ENCODE measurements at regions not wholly inside any gene's neighbourhood (a gene's known extent, or its start where the extent isn't known, plus 50 kb on each side); places are given as distances from the start of the nearest gene placed in this dataset.

DNA sequence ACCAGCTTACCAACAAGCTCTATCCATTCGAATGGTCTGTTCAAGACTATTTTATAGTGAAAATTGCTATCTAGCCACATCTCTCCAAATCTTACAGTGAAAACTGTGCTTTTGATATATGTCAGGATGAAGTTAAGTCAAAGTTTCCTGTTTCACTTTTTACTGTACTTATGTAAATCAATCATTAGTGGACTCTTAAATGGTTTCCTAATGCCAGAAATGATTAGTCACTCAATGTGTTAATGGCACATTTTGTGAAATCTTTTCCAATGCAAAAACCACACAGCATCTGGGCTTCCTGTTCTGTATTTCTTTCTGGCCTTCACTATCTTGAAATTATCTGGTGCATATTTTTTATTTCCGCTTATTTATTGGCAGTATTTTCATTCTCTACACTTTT lies 87.3 kb upstream of the STEAP1B start:
- DNase-seq (ENCODE audit: low read depth in 2 of 2): no peak

- no peak for DNase-seq (ENCODE audit: low read depth in 2 of 2)
These were observed 86.8 kb upstream of the STEAP1B start for GRCh38 chr7:22586786-22587140.

DNA sequence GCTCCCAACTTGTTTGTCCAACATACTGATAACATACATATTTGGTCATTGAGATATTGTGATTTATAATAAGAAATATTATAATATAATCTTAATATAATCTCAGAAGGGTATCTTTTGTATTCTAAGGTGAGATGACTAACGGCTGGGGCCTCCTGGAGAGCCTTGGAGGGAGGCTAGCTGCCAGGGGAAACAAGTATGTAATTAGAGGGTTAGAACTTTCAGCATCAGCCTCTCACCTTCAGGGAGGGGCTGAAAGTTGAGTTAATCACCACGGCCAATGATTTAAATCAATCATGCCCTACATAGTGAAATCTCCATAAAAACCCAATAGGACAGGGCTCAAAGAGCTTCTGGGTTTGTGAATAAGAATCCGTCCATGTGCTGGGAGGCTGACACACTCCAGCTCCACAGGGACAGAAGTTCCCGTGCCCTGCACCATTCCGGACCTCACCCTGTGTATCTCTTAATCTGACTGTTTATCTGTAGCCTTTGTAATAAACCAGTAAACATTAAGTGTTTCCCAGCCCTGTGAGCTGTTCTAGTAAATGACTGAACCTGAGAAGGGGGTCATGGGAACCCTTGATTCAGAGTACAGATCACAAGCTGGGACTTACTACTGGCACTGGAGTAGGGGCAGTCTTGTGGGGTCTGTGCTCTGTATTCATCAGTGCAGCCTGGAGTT lies 86.3 kb upstream of the STEAP1B start:
- no peak for DNase-seq (ENCODE audit: low read depth in 2 of 2)

- DNase-seq (ENCODE audit: low read depth in 2 of 2): no peak
These were observed 84.2 kb upstream of the STEAP1B start for GRCh38 chr7:22584179-22584578.

DNA sequence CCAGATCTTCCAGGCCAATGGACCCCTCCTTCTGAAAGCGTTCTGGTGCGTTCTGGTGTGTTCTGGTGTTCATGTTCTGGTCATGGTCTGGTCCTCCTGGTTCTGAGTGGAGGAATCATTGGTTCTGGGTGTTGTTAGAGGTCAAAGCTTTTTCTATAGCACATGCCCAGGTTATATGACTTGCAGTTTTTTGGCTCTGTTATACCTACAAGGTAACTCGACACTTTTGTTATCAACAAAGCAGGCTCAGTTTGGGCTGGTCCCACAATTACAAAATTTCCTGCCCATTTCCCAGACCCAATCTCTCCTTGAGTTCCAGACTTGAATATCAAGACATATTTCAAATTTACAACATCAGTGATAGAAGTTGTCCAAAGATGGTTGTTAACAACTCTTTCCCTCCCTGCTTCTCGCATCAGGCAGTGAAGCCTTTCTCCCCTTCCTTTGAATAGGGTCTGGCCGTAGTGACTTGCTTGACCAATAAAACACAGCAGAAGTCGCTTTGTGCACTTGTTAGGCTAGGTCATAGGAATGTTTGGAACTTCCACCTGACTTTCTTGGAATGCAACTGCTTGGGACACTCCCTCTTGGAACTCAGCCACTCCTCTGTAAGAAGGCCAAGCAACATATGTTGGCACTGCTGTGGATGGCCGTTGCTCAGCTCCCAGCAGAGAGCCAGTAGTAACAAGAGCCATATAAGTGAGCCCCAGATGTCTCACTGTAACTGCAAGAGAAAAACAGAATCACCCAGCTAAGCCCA lies 83.1 kb upstream of the STEAP1B start:
- DNase-seq (ENCODE audit: low read depth in 2 of 2): no peak

DNA sequence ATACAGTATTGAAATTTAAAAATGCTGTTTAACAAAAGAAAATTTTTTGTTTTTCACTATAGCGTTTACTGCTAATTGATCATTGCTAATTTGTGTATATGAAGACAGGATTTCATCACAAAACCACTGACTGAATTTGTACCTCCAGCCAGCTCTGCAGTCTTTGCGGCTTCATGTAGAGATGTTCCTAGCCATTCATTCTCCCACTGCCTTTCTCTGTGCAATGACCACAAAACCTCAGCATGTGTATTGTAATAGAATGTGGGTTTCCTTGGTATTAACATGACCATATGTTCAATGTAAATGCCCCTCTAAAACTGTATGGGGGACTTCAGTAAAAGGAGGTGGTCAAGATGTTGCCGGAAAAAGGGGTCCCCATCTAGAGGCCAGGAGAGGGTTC lies 81.1 kb upstream of the STEAP1B start:
- DNase-seq (ENCODE audit: low read depth in 2 of 2): no peak

DNA sequence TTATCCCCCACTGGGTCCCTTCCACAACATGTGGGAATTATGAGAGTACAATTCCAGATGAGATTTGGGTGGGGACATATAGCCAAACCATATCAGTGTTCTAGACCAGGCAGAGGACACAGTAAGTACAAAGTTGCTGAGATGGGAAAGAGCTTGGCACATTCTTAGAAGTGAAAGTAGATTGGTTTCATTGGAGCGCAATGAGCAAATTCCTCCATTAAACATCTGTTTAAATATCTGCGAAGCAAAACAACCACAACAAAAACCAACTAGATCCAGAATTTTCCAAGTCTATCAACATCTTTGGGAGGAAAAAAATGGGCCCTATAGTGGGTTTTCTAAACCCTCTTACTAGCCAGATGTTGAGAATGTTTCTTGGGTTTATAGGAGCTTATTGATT lies 80.0 kb upstream of the STEAP1B start:
- DNase-seq (ENCODE audit: low read depth in 2 of 2): no peak

DNA sequence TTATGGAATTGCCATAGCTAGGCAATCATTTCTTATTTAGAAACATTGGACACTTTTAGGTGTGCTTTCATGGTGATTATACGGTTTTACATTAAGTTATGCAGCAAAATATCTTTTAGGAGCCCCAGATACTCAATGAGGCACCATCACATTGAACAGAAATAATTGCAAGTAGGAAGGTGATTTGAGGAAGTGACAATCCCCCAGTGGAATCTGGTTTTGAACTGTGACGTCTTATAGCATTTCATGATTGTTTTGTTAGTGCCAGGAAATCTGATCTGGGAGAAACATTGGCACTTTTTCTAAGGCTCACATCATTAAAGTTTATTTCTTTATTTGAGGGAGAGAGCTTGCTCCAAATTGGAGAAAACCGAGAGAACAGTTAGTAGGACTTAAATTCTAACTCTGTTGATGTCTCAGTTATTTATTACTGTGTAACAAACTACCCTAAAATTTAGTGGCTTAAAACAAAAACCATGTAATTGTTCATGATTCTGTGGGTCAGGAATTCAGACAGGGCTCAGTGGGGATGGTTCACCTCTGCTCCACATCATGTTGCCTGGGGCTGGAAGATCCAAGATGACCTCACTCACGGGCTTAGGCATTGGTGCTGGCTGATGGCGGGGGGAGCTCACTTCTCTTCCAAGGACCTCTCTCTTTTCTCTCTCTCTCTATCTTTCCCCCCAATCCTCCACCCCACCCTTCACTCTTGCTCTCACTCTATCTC lies 78.2 kb upstream of the STEAP1B start:
- DNase-seq (ENCODE audit: low read depth in 2 of 2): no peak

DNA sequence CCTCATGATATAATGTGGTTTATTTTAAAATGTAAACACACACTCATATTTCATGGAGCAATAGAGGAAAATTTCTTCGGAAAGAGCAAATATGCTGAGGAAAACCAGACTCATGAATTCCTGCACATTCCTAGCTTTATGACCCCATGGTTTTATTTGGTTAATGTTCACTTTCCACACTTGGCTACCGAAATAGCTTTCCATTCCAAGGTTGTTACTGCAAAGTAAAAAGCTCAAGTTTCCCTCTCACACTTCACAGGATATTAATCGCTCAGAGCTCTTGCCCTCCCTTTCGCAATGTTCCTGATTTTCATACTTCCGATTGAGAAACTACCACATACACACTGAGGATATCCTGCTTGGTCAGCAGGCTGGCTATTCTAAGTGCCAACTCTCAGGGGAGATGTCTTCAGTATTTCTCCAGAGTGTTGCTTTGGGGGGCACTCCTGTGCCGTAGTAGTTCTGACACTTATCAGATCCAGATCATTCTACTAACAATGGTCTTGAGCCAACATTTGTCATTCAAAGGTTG lies 77.5 kb upstream of the STEAP1B start:
- DNase-seq (ENCODE audit: low read depth in 2 of 2): no peak

DNA sequence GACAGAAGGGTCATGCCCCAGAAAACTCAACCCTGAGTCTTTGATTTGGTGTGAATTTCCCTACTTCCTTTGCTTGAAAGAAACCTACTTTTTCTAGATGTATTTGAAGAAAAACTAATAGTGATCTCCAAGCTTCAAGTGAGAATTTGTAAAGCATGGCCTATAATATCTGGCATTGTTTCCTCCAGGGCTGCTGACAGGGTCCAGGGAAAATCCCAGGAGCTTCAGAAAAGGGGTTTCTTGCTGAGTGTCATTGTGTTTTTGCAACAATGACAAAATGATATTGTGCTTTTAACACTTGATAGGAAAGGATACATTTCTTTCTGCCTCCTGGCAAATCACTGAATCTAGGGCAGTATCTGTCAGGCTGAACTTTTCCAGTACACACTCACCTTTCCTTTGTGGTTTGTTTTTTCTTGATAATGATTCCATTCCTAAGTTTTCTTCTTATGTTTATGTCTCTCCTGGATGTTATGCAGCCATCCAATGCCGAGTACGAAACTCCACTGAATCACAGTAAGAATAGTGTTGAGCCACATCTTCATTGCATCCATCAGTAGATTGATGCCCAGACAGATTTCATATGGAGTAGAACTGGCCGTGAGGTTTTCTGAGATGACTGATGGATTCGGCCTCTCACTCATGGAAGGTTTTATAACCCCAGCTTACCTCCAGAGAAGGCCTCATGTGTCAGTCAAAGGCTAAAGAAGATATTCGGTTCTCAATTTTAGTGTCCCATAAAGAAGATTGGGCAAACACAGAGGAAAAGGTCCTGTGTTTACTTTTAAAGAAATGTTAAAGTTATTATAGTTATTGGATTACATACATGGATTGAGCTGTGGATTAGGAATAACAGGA lies 76.9 kb upstream of the STEAP1B start:
- DNase-seq (ENCODE audit: low read depth in 2 of 2): no peak

GRCh38 chr7:22574754-22575520 lies 74.9 kb upstream of the STEAP1B start:
- no peak for DNase-seq (ENCODE audit: low read depth in 2 of 2)

DNA sequence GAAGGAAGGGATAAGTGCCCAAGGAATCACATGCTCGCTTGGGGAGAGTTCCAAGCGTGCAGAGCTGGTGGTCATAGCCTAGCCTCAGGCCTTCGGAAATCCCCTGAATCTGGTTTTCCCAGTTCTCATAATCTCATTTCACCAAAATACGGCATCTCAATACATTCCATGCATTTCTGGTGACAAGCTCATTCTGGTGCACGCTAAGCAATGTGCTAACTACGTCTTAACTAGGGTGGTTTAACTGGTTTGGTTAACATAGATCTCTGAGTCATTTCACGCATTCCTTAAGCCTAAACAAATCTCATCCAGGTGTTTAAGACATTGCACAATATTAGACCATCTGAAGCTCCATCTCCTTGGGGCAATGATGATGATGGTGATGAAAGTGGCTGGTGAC lies 72.9 kb upstream of the STEAP1B start:
- no peak for DNase-seq (ENCODE audit: low read depth in 2 of 2)

- DNase-seq (ENCODE audit: low read depth in 2 of 2): no peak
These were observed 72.3 kb upstream of the STEAP1B start for GRCh38 chr7:22572292-22572691.

GRCh38 chr7:22571766-22572165 lies 71.8 kb upstream of the STEAP1B start:
- DNase-seq (ENCODE audit: low read depth in 2 of 2): no peak

- DNase-seq (ENCODE audit: low read depth in 2 of 2): no peak
These were observed 69.8 kb upstream of the STEAP1B start for GRCh38 chr7:22569586-22570321.

GRCh38 chr7:22566592-22566991 lies 66.6 kb upstream of the STEAP1B start:
- no peak for DNase-seq (ENCODE audit: low read depth in 2 of 2)

DNA sequence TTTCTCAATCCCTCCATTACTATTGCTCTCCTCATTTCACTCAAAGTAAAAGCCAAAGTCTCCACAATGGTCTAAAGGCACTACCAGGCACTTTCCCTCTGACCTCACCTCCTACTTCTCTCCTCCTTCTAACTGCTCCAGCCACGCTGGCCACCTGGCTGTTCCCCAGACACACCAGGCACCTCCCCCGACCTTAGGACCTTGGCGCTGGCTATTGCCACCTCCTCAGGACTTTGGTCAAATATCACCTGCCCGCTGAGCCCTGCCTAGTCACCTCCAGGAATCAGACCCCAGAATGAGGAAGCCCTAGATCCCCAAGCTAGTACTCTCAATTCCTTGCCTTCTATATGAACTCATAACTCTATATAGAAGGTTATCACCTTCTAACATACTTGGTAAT lies 66.2 kb upstream of the STEAP1B start:
- DNase-seq (ENCODE audit: low read depth in 2 of 2): no peak

GRCh38 chr7:22565315-22565811 lies 65.4 kb upstream of the STEAP1B start:
- DNase-seq (ENCODE audit: low read depth in 2 of 2): no peak

DNA sequence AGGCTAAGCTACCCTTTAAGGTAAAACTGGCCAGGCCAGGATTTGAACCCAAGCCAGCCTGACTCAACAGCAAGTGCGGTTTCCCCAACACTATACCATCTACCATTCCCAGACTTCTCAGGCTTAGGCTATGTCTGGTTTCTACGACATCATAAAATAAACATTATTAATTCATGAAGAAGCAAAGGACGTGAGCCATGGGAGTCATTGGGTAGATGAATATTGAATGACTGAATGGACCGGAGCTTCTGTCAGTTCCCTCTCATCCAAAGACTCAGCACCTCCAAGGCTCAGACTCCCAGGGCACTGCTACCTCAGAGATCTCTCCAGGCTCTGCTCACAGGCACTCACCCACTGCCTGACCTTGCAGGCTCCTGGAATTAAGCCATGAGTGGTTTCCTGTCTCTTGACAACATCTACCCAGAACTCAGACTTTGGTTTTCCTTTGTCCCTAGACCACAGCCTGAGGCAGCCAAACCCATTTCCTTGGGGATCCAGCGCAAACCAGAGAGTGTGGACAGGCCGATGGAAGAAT lies 64.6 kb upstream of the STEAP1B start:
- DNase-seq (ENCODE audit: low read depth in 2 of 2): no peak

Data from stimulated activated CD8-positive, alpha-beta memory T cell treated with anti-CD3 and anti-CD28 coated beads, Interleukin-7, amount 100 ng/mL, for 4 hours (primary cell).